ENCODE measurements at regions not wholly inside any gene's neighbourhood (a gene's known extent, or its start where the extent isn't known, plus 50 kb on each side); places are given as distances from the start of the nearest gene placed in this dataset.

DNA sequence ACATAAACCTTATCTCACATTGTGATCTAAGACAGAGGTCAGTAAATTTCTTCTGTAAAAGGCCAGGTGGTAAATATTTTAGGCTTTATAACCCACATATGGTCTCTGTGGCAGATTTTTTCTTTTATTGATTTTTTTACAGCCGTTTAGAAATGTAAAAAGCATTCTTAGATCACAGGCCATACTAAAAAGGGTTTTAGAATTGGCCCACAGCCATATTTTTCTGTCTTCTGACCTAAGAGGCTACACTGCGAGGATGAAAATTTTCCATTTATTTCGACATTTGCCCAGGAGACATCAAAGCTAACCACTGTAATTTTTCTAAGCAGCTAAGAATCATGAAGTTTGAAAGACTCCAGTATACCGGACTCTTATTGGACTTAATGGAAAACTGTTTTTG lies 377.2 kb upstream of the SGO1 start:
- no peak for TF ChIP-seq RARB (CRISPR knock-in tag; IDR thresholded peaks at IDR 0.05)
- no peak for TF ChIP-seq ZC3H10 (CRISPR knock-in tag; IDR thresholded peaks at IDR 0.05)
- no peak for TF ChIP-seq BACH2 (CRISPR knock-in tag; IDR thresholded peaks at IDR 0.05; ENCODE audit: borderline replicate concordance)
- TF ChIP-seq, protein P1, sequence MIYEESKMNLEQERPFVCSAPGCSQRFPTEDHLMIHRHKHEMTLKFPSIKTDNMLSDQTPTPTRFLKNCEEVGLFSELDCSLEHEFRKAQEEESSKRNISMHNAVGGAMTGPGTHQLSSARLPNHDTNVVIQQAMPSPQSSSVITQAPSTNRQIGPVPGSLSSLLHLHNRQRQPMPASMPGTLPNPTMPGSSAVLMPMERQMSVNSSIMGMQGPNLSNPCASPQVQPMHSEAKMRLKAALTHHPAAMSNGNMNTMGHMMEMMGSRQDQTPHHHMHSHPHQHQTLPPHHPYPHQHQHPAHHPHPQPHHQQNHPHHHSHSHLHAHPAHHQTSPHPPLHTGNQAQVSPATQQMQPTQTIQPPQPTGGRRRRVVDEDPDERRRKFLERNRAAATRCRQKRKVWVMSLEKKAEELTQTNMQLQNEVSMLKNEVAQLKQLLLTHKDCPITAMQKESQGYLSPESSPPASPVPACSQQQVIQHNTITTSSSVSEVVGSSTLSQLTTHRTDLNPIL (CRISPR knock-in tag; IDR thresholded peaks at IDR 0.05; ENCODE audit: low read depth): no peak
- TF ChIP-seq ARNTL (CRISPR knock-in tag; IDR thresholded peaks at IDR 0.05; ENCODE audit: borderline replicate concordance, low read depth): no peak

Data from SK-N-SH treated with all-trans-retinoic acid at 6 μM for 48 hours (cell line).